Skeletal muscle satellite cell (primary cell): ENCODE measurements at regions not wholly inside any gene's neighbourhood (a gene's known extent, or its start where the extent isn't known, plus 50 kb on each side); places are given as distances from the start of the nearest gene placed in this dataset.

ENCODE experiments used
- H3K27me3 ChIP-seq: 2 replicates; pipeline ENCODE4 v1.7.0; 2013; ENCODE audit warnings: low read length; ENCODE audit not compliant: control insufficient read depth, insufficient read depth
- H3K36me3 ChIP-seq: 2 replicates; pipeline ENCODE4 v1.7.0; 2013; ENCODE audit warnings: mild to moderate bottlenecking, control low read depth, low read length; ENCODE audit not compliant: insufficient read depth
- H3K4me1 ChIP-seq: 2 replicates; pipeline ENCODE4 v1.7.0; 2013; ENCODE audit warnings: low read length; ENCODE audit not compliant: control insufficient read depth, insufficient read depth
- H3K4me2 ChIP-seq: 2 replicates; pipeline ENCODE4 v1.7.0; 2013; ENCODE audit warnings: mild to moderate bottlenecking, low read length
- H3K4me3 ChIP-seq: 2 replicates; pipeline ENCODE4 v1.7.0; 2013; ENCODE audit warnings: low read length
- H3K9ac ChIP-seq: 2 replicates; pipeline ENCODE4 v1.7.0; 2013; ENCODE audit warnings: mild to moderate bottlenecking, low read depth, low read length, moderate library complexity
- H3K9me3 ChIP-seq: replicated peaks from 2 replicates; pipeline ENCODE4 v1.7.0; 2013; ENCODE audit warnings: mild to moderate bottlenecking, control low read depth, low read length

GRCh38 chr11:103530257-103530656 is 421.0 kb downstream of the DYNC2H1 start:
- H3K4me2 ChIP-seq, result no peak overlapping the region
- H3K27me3 ChIP-seq, result no peaks in the 10 kb centered on the region
- no peak overlapping the region for H3K9ac ChIP-seq
- peaks cover 61% of the 10 kb centered on the region for H3K4me1 ChIP-seq
- H3K4me3 ChIP-seq, result no peak overlapping the region
- H3K36me3 ChIP-seq, result no peaks in the 10 kb centered on the region
- H3K9me3 ChIP-seq, result no peaks in the 10 kb centered on the region

GRCh38 chr11:103532133-103532788 is 423.0 kb downstream of the DYNC2H1 start:
- Histone ChIP-seq H3K4me1 (peaks cover 65% of the 10 kb centered on the region), H3K4me3 (peak overlapping the region; percentile 9), H3K4me2 (peak overlapping the region; percentile 53), H3K36me3 (no peaks in the 10 kb centered on the region), H3K27me3 (no peaks in the 10 kb centered on the region), H3K9ac (peak overlapping the region; percentile 38), H3K9me3 (no peaks in the 10 kb centered on the region)

GRCh38 chr11:103534191-103534590 is 425.0 kb downstream of the DYNC2H1 start:
- peaks cover 54% of the 10 kb centered on the region for H3K4me1 ChIP-seq
- H3K4me3 ChIP-seq, result no peak overlapping the region
- H3K27me3 ChIP-seq, result no peaks in the 10 kb centered on the region
- H3K4me2 ChIP-seq, result no peak overlapping the region
- no peaks in the 10 kb centered on the region for H3K36me3 ChIP-seq
- H3K9ac ChIP-seq, result no peak overlapping the region
- H3K9me3 ChIP-seq, result no peaks in the 10 kb centered on the region

GRCh38 chr11:103534959-103535358 is 425.7 kb downstream of the DYNC2H1 start:
- Histone ChIP-seq H3K4me2 (no peak overlapping the region), H3K36me3 (no peaks in the 10 kb centered on the region)

GRCh38 chr11:103536335-103536722 is 427.1 kb downstream of the DYNC2H1 start:
- no peaks in the 10 kb centered on the region for H3K9me3 ChIP-seq
- H3K9ac ChIP-seq, result no peak overlapping the region
- no peaks in the 10 kb centered on the region for H3K27me3 ChIP-seq
- H3K4me2 ChIP-seq, result peak overlapping the region; percentile 46
- H3K4me3 ChIP-seq, result no peak overlapping the region
- peaks cover 35% of the 10 kb centered on the region for H3K4me1 ChIP-seq
- no peaks in the 10 kb centered on the region for H3K36me3 ChIP-seq

More at GRCh38 chr11:103534959-103535358, 425.7 kb downstream of the DYNC2H1 start:
- H3K4me1 ChIP-seq, result peaks cover 47% of the 10 kb centered on the region
- H3K9ac ChIP-seq, result no peak overlapping the region
- H3K4me3 ChIP-seq, result no peak overlapping the region
- H3K27me3 ChIP-seq, result no peaks in the 10 kb centered on the region
- H3K9me3 ChIP-seq, result no peaks in the 10 kb centered on the region

- Histone ChIP-seq H3K27me3 (no peaks in the 10 kb centered on the region), H3K4me1 (peaks cover 20% of the 10 kb centered on the region), H3K36me3 (no peaks in the 10 kb centered on the region), H3K9me3 (no peaks in the 10 kb centered on the region), H3K4me2 (no peak overlapping the region), H3K4me3 (no peak overlapping the region), H3K9ac (no peak overlapping the region)
These were observed 428.8 kb downstream of the DYNC2H1 start for GRCh38 chr11:103537904-103538502.

- no peak overlapping the region for H3K4me3 ChIP-seq
- H3K4me1 ChIP-seq, result peaks cover 15% of the 10 kb centered on the region
- H3K9ac ChIP-seq, result no peak overlapping the region
- H3K27me3 ChIP-seq, result no peaks in the 10 kb centered on the region
- no peaks in the 10 kb centered on the region for H3K36me3 ChIP-seq
- H3K4me2 ChIP-seq, result no peak overlapping the region
- H3K9me3 ChIP-seq, result no peaks in the 10 kb centered on the region
These were observed 429.9 kb downstream of the DYNC2H1 start for GRCh38 chr11:103539166-103539565.

- Histone ChIP-seq H3K4me2 (no peak overlapping the region), H3K4me1 (peaks cover 13% of the 10 kb centered on the region), H3K4me3 (no peak overlapping the region), H3K9ac (no peak overlapping the region), H3K36me3 (no peaks in the 10 kb centered on the region), H3K27me3 (no peaks in the 10 kb centered on the region), H3K9me3 (no peaks in the 10 kb centered on the region)
These were observed 432.1 kb downstream of the DYNC2H1 start for GRCh38 chr11:103541186-103541795.

- Histone ChIP-seq H3K4me1 (no peaks in the 10 kb centered on the region), H3K9me3 (no peaks in the 10 kb centered on the region), H3K36me3 (no peaks in the 10 kb centered on the region), H3K4me2 (no peak overlapping the region), H3K9ac (no peak overlapping the region), H3K27me3 (no peaks in the 10 kb centered on the region), H3K4me3 (no peak overlapping the region)
These were observed 433.6 kb downstream of the DYNC2H1 start for GRCh38 chr11:103542851-103543250.

GRCh38 chr11:103543456-103543855 is 434.2 kb downstream of the DYNC2H1 start:
- Histone ChIP-seq H3K9ac (no peak overlapping the region), H3K9me3 (no peaks in the 10 kb centered on the region), H3K36me3 (no peaks in the 10 kb centered on the region), H3K4me1 (no peaks in the 10 kb centered on the region), H3K27me3 (no peaks in the 10 kb centered on the region), H3K4me2 (no peak overlapping the region), H3K4me3 (no peak overlapping the region)

- Histone ChIP-seq H3K27me3 (no peaks in the 10 kb centered on the region), H3K4me3 (no peak overlapping the region), H3K4me1 (no peaks in the 10 kb centered on the region), H3K9ac (no peak overlapping the region), H3K9me3 (no peaks in the 10 kb centered on the region), H3K36me3 (no peaks in the 10 kb centered on the region), H3K4me2 (no peak overlapping the region)
These were observed 435.6 kb downstream of the DYNC2H1 start for GRCh38 chr11:103544874-103545273.

- Histone ChIP-seq H3K36me3 (no peaks in the 10 kb centered on the region), H3K4me1 (no peaks in the 10 kb centered on the region), H3K9me3 (no peaks in the 10 kb centered on the region), H3K4me3 (no peak overlapping the region), H3K4me2 (no peak overlapping the region), H3K9ac (no peak overlapping the region), H3K27me3 (no peaks in the 10 kb centered on the region)
These were observed 436.3 kb downstream of the DYNC2H1 start for GRCh38 chr11:103545551-103545950.
